Neural progenitor cell (in vitro differentiated cells): ENCODE measurements at regions not wholly inside any gene's neighbourhood (a gene's known extent, or its start where the extent isn't known, plus 50 kb on each side); places are given as distances from the start of the nearest gene placed in this dataset.

ENCODE experiments used
- CTCF ChIP-seq: fragments of 200-600 bp; sonication (generic); IDR thresholded peaks from 2 replicates; pipeline ENCODE4 v1.5.1; 2017; ENCODE audit warnings: antibody characterized with exemption, mild to moderate bottlenecking
- EZH2 ChIP-seq: fragments of 200-600 bp; sonication (generic); IDR thresholded peaks from 2 replicates; pipeline ENCODE4 v1.6.1; 2017; ENCODE audit warnings: antibody characterized with exemption, mild to moderate bottlenecking, moderate library complexity

- TF ChIP-seq EZH2 (no peak), CTCF (no peak)
These were observed 142.8 kb upstream of the PTPRK start for GRCh38 chr6:128663238-128663637.
